K562 (cell line): ENCODE measurements at regions not wholly inside any gene's neighbourhood (a gene's known extent, or its start where the extent isn't known, plus 50 kb on each side); places are given as distances from the start of the nearest gene placed in this dataset.

ENCODE experiments used
- HDAC2 ChIP-seq: fragments of 450-650 bp; IDR thresholded peaks from 2 replicates; pipeline ENCODE4 v1.6.1; 2016; ENCODE audit warnings: mild to moderate bottlenecking
- HMBOX1 ChIP-seq: sonication (generic); IDR thresholded peaks from 2 replicates; pipeline ENCODE4 v1.6.1; 2016
- HNRNPUL1 ChIP-seq: fragments of 200-400 bp; formaldehyde crosslinking; IDR thresholded peaks from 2 replicates; pipeline ENCODE4 v1.6.1; 2017; ENCODE audit warnings: low read length
- KDM4B ChIP-seq, 2 experiments: fragments of 450-650 bp in 1 of 2; sonication (generic) in 1 of 2; IDR thresholded peaks; 2 replicates each; pipeline ENCODE4 v1.6.1; 2016 to 2017; ENCODE audit warnings: borderline replicate concordance in 2 of 2, antibody characterized with exemption in 1 of 2, low read depth in 1 of 2, mild to moderate bottlenecking in 1 of 2
- MXI1 ChIP-seq: IDR thresholded peaks from 2 replicates; pipeline ENCODE4 v1.6.1; 2011; ENCODE audit warnings: low read depth, mild to moderate bottlenecking, improper control_type of control experiment, low read length
- RAD21 ChIP-seq, 2 experiments: fragments of 250-450 bp in 1 of 2; fragments of 450-650 bp in 1 of 2; sonication (Bioruptor Pico) in 1 of 2; formaldehyde crosslinking in 1 of 2; IDR thresholded peaks in 1 of 2; conservative IDR thresholded peaks in 1 of 2; 2 replicates each; pipeline versions ENCODE4 v1.4.0 to v1.8.0; 2020 to 2022; ENCODE audit warnings: mild to moderate bottlenecking in 2 of 2, moderate library complexity in 1 of 2
- RCOR1 ChIP-seq, 2 experiments: IDR thresholded peaks; 2 replicates each; pipeline ENCODE4 v1.6.1; 2012; ENCODE audit warnings: low read depth in 2 of 2, low read length in 2 of 2, borderline replicate concordance in 1 of 2, improper control_type of control experiment in 1 of 2
- TAF1 ChIP-seq: IDR thresholded peaks from 2 replicates; pipeline ENCODE4 v1.6.1; 2011; ENCODE audit warnings: mild to moderate bottlenecking, low read length, moderate library complexity; ENCODE audit not compliant: insufficient read depth, control insufficient read depth, severe bottlenecking; ENCODE audit errors: extremely low read depth
- TBP ChIP-seq: optimal IDR thresholded peaks from 2 replicates; pipeline ENCODE3; 2011; ENCODE audit warnings: low read depth, low read length, improper control_type of control experiment
- TCF3 ChIP-seq: sonication (generic); formaldehyde crosslinking; IDR thresholded peaks from 2 replicates; pipeline ENCODE4 v1.4.0; 2020; ENCODE audit warnings: mild to moderate bottlenecking, missing genetic modification reagents
- ZNF174 ChIP-seq: fragments of 250-450 bp; sonication (Bioruptor Pico); IDR thresholded peaks from 2 replicates; pipeline ENCODE4 v1.4.0; 2020; ENCODE audit warnings: mild to moderate bottlenecking
- ZNF24 ChIP-seq: fragments of 450-650 bp; IDR thresholded peaks from 2 replicates; pipeline ENCODE4 v1.6.1; 2016
- TF ChIP-seq, protein P1 (sequence below), 3 experiments: IDR thresholded peaks in 2 of 3; conservative IDR thresholded peaks in 1 of 3; 2 replicates each; pipeline ENCODE4 v1.5.1; 2011 to 2012; ENCODE audit warnings: low read length in 3 of 3, mild to moderate bottlenecking in 3 of 3, control low read depth in 2 of 3, improper control_type of control experiment in 1 of 3, inconsistent platforms in 1 of 3, low read depth in 1 of 3, mixed read lengths in 1 of 3, moderate library complexity in 1 of 3; ENCODE audit not compliant: insufficient read depth in 2 of 3
- TF ChIP-seq, protein P2 (sequence below), 2 experiments: fragments of 450-650 bp in 1 of 2; sonication (generic) in 1 of 2; formaldehyde crosslinking in 1 of 2; IDR thresholded peaks; 2 replicates each; pipeline versions ENCODE4 v1.7.1 to v1.9.0; 2016 to 2022; ENCODE audit warnings: inconsistent platforms in 1 of 2, mild to moderate bottlenecking in 1 of 2, missing genetic modification reagents in 1 of 2

- TF ChIP-seq TAF1 (no peak), RAD21 (CRISPR knock-in tag; conservative IDR thresholded peaks at IDR 0.05 in 1 of 2, IDR thresholded peaks at IDR 0.05 in 1 of 2) (no peak), ZNF24 (no peak), ZNF174 (CRISPR knock-in tag) (no peak), HDAC2 (no peak), KDM4B (IDR thresholded peaks at IDR 0.05; ENCODE audit: borderline replicate concordance in 2 of 2, low read depth in 1 of 2) (no peak), RCOR1 (IDR thresholded peaks at IDR 0.05; ENCODE audit: borderline replicate concordance in 1 of 2, low read depth in 2 of 2, low read length in 2 of 2) (no peak), TBP (no peak), TCF3 (no peak), HNRNPUL1 (no peak), MXI1 (no peak), HMBOX1 (no peak)
- TF ChIP-seq, protein P1, sequence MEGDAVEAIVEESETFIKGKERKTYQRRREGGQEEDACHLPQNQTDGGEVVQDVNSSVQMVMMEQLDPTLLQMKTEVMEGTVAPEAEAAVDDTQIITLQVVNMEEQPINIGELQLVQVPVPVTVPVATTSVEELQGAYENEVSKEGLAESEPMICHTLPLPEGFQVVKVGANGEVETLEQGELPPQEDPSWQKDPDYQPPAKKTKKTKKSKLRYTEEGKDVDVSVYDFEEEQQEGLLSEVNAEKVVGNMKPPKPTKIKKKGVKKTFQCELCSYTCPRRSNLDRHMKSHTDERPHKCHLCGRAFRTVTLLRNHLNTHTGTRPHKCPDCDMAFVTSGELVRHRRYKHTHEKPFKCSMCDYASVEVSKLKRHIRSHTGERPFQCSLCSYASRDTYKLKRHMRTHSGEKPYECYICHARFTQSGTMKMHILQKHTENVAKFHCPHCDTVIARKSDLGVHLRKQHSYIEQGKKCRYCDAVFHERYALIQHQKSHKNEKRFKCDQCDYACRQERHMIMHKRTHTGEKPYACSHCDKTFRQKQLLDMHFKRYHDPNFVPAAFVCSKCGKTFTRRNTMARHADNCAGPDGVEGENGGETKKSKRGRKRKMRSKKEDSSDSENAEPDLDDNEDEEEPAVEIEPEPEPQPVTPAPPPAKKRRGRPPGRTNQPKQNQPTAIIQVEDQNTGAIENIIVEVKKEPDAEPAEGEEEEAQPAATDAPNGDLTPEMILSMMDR (IDR thresholded peaks at IDR 0.05 in 2 of 3, conservative IDR thresholded peaks at IDR 0.05 in 1 of 3; ENCODE audit: insufficient read depth in 2 of 3, low read depth in 1 of 3, low read length in 3 of 3) = no peak
- TF ChIP-seq, protein P2, sequence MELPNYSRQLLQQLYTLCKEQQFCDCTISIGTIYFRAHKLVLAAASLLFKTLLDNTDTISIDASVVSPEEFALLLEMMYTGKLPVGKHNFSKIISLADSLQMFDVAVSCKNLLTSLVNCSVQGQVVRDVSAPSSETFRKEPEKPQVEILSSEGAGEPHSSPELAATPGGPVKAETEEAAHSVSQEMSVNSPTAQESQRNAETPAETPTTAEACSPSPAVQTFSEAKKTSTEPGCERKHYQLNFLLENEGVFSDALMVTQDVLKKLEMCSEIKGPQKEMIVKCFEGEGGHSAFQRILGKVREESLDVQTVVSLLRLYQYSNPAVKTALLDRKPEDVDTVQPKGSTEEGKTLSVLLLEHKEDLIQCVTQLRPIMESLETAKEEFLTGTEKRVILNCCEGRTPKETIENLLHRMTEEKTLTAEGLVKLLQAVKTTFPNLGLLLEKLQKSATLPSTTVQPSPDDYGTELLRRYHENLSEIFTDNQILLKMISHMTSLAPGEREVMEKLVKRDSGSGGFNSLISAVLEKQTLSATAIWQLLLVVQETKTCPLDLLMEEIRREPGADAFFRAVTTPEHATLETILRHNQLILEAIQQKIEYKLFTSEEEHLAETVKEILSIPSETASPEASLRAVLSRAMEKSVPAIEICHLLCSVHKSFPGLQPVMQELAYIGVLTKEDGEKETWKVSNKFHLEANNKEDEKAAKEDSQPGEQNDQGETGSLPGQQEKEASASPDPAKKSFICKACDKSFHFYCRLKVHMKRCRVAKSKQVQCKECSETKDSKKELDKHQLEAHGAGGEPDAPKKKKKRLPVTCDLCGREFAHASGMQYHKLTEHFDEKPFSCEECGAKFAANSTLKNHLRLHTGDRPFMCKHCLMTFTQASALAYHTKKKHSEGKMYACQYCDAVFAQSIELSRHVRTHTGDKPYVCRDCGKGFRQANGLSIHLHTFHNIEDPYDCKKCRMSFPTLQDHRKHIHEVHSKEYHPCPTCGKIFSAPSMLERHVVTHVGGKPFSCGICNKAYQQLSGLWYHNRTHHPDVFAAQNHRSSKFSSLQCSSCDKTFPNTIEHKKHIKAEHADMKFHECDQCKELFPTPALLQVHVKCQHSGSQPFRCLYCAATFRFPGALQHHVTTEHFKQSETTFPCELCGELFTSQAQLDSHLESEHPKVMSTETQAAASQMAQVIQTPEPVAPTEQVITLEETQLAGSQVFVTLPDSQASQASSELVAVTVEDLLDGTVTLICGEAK (IDR thresholded peaks at IDR 0.05) = no peak
- TF ChIP-seq, protein P2 (CRISPR knock-in tag; IDR thresholded peaks at IDR 0.05) = no peak
Observed at GRCh38 chr7:113202284-113202683, 83.9 kb upstream of the SMIM30 start.
